SH-SY5Y (cell line): ENCODE measurements at regions not wholly inside any gene's neighbourhood (a gene's known extent, or its start where the extent isn't known, plus 50 kb on each side); places are given as distances from the start of the nearest gene placed in this dataset.

Experiments
- GATA2 ChIP-seq: IDR thresholded peaks from 2 replicates; pipeline ENCODE4 v1.6.1; 2011; ENCODE audit warnings: mild to moderate bottlenecking, low read depth, low read length
- GATA3 ChIP-seq: IDR thresholded peaks from 2 replicates; pipeline ENCODE4 v1.6.1; 2011; ENCODE audit warnings: low read depth, mild to moderate bottlenecking, low read length, moderate library complexity

DNA sequence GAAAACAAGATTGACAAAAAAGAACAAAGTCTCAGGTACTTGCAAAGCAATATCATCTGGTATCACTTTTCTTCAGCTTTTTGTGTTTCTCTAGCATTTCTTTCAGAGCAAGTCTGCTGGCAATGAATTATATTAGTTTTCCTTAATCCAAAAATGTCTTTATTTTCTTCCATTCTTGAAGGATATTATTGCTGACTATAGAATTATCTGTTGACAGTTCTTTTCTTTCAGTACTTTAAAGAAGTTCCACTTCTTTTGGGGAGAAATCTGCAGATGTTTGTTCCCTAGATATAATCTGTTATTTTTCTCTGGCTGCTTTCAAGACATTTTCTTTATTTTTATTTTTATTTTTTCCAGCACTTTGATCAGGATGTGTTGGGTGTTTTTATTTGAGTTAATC lies 161.8 kb upstream of the SPRED2 start:
- TF ChIP-seq GATA2 (no peak), GATA3 (no peak)

- TF ChIP-seq GATA3 (no peak), GATA2 (no peak)
Measured at GRCh38 chr2:65589667-65590066, 157.3 kb upstream of the SPRED2 start.

DNA sequence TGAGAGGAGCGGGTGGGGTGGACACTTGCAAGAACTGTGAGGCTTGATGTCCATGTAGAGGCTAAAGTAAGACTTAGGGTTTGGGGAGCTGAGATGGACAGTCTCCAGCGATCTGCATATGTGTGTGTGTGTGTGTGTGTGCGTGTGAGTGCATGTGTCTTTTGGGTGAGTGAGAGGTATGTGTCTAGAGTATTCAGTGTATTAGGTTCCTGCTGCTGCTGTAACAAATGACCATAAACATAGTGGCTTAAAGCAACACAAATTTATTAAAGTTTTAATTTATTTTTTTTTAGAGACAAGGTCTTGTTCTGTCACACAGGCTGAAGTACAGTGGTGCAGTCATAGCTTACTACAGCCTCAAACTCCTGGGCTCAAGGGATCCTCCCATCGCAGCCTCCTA lies 155.4 kb upstream of the SPRED2 start:
- TF ChIP-seq GATA3, result no peak
- TF ChIP-seq GATA2, result no peak

DNA sequence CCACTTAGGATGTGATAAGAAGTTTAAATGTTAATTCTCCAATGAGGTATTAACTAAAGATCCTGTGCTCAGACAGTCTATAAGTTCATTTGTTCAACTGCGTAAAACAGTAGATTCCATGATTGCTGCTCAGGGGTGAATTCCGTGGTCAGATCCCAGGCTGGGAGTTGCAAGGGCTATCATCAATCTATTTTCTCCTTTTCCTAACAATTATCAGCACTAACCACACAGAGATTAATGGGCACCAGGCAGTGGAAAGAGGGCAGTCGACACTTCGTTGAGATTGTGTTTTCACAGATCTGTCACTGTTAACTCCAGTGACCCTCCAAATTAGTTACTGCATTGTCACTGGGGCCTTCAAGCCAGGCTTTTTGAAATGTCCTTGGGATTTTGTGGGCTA lies 154.1 kb upstream of the SPRED2 start:
- no peak for TF ChIP-seq GATA3
- TF ChIP-seq GATA2, result no peak

DNA sequence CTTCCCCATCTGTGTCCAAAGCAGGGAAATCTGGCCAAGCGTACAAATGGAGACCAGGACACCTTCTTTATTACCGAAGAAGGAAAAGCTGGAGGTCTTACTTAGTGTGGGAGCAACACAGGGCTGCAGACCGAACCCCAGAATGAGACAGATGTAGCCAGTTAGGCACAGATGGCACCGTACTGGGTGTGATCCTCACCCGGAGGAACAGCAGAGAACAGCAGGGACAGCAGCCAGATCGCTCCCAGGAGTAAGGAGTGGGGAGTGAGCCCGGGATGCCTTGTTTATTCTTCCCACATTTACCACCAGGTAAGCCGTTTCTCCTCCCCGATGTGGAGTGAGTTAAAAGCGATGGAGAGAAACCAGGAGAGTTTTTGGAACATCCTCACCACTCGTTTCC lies 150.7 kb upstream of the SPRED2 start:
- no peak for TF ChIP-seq GATA2

DNA sequence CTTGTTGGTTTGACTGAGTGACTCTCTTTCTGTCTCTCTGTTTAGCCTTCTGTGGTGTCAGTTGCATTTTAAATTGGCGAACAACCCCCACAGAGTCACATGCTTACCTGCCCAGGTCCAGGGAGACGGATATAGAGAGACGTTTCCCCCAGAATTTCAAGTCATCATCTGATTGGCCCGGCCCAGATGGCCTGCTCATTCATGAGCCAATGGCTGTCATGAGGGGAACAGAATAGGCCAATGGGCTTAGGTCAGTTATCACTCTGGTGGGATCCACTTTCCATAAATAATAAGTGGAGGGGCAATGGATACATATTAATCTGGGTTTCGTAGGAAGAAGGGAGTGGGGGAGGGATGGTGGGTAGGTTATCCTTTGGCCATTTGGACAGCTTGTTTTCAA lies 150.0 kb upstream of the SPRED2 start:
- TF ChIP-seq GATA2 (no peak), GATA3 (no peak)

GRCh38 chr2:65580824-65581223 lies 148.4 kb upstream of the SPRED2 start:
- TF ChIP-seq GATA3, result no peak

DNA sequence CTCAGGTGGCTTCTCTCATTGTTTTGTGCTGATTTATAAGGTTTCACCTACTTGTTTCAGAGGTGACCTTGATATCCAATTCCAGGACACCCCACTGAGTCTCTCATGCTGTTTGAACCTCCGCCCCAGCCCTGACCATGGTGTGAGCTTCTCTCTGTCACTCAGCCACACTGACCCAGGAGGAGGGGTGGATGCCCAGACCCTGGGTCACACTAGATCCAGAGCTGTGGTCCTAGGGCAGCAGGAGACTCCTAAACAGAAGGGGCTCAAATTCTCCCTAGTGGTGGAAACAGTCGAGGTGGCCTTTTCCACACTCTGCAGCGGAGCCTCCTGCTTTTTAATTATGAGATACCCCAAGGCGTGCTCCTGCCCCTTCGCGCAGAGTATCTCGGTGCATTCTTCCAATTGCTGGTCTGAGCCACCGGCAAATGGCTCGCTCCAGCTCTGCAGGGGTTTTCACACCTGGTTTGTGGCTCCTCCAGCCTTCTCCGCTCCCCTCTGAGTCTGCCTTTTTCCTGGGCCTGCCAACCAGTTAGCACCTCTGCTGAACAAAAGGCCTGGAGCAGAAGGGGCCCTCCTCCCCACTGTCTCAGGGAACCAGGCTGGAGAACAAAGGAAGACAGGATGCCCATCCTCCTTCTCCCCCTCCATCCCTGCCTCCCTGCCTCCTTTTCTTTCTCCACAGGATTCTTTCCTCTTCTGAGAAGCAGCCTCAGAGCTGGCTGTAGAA lies 147.3 kb upstream of the SPRED2 start:
- no peak for TF ChIP-seq GATA3
- TF ChIP-seq GATA2, result no peak

GRCh38 chr2:65577654-65578053 lies 145.3 kb upstream of the SPRED2 start:
- TF ChIP-seq GATA3, result no peak
- no peak for TF ChIP-seq GATA2

- TF ChIP-seq GATA2, result no peak
- no peak for TF ChIP-seq GATA3
Measured at GRCh38 chr2:65576861-65577601, 144.6 kb upstream of the SPRED2 start.

- no peak for TF ChIP-seq GATA3
- TF ChIP-seq GATA2, result no peak
Measured at GRCh38 chr2:65576278-65576677, 143.9 kb upstream of the SPRED2 start.

DNA sequence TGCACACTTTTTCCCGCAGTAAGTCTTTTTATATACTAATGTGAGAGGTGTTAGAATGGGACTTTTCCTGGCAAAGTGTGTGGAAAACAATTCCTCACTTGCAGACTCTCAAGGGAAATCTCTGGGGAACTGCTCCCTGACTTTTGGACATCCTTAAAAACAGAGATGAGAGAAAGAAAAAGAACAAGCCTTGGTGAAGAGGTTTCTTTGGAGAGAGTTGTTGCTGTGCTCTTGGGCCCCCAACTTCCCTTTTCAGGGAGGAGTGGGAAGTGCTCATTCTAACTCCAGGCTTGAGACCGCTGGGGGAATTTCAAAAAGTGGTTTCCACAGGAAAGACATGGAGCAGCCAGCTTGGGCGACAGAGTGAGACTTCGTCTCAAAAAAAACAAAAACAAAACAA lies 142.6 kb upstream of the SPRED2 start:
- no peak for TF ChIP-seq GATA3

GRCh38 chr2:65566617-65567016 lies 134.2 kb upstream of the SPRED2 start:
- TF ChIP-seq GATA3 (no peak), GATA2 (no peak)

DNA sequence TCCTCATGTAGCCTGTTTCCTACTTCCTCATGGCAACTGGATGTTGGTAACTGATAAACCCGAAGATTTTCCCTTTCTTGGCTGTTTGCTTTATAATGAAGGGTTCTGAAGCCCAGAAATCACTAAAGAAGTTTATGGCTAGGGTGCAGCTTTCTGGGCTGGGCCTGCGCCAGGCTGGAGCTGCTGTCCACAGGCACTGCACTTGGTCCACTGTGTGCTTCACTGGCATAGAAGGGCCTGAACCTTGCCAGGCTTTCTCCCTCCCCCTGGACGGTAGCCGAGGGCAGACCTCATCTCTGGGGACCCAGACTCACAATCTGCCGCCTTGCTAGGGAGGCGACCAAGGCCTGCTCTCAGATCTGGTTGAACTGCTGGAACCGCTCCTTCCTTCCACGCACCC lies 133.3 kb upstream of the SPRED2 start:
- TF ChIP-seq GATA2, result no peak
- no peak for TF ChIP-seq GATA3

- no peak for TF ChIP-seq GATA2
- no peak for TF ChIP-seq GATA3
Measured at GRCh38 chr2:65564299-65564698, 131.9 kb upstream of the SPRED2 start.

GRCh38 chr2:65562890-65563289 lies 130.5 kb upstream of the SPRED2 start:
- no peak for TF ChIP-seq GATA3
- TF ChIP-seq GATA2, result no peak
